Nephron (organoid): ENCODE measurements at regions not wholly inside any gene's neighbourhood (a gene's known extent, or its start where the extent isn't known, plus 50 kb on each side); places are given as distances from the start of the nearest gene placed in this dataset.

Experiments
- H3K27ac Mint-ChIP-seq, 3 experiments: 2 replicates each; pipeline ENCODE4 v1.8.0; 2020; ENCODE audit warnings: mixed read lengths in 3 of 3, mild to moderate bottlenecking in 2 of 3, moderate library complexity in 1 of 3
- H3K27me3 Mint-ChIP-seq: 2 replicates; pipeline ENCODE4 v1.8.0; 2021; ENCODE audit warnings: low read depth, mild to moderate bottlenecking, moderate library complexity, mixed read lengths
- H3K36me3 Mint-ChIP-seq: 2 replicates; pipeline ENCODE4 v1.8.0; 2020; ENCODE audit warnings: low read depth, mixed read lengths
- H3K4me1 Mint-ChIP-seq: 2 replicates; pipeline ENCODE4 v1.8.0; 2020; ENCODE audit warnings: mixed read lengths
- H3K4me3 Mint-ChIP-seq, 3 experiments: 2 replicates each; pipeline ENCODE4 v1.8.0; 2020; ENCODE audit warnings: mild to moderate bottlenecking in 3 of 3, mixed read lengths in 3 of 3, moderate library complexity in 2 of 3
- H3K9me3 Mint-ChIP-seq: 2 replicates; pipeline ENCODE4 v1.8.0; 2020; ENCODE audit warnings: mixed read lengths
- TF ChIP-seq, protein P1 (sequence below), 3 experiments: fragments of 200-600 bp; sonication (generic); IDR thresholded peaks; one replicate each; pipeline ENCODE4 v1.5.0; 2021; ENCODE audit warnings: antibody characterized with exemption in 3 of 3; ENCODE audit not compliant: unreplicated experiment in 3 of 3

DNA sequence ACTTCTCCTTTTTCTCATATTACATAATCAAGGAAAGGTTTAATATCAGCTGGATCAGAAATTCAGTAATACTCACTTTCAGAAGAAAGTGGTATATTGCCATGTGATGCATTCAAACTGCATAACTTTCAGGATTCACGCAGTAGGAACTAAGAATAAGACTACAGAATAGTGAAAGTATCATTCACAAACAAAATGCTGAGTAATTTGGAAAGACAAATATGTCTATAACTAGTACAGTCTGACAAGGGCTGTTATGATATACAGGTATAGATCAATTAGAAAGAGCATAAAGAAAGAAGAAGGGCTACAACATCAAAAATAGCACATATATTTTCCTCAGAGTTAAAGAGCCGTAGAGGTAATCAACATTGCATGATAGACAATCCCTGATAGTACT, 871.5 kb upstream of the TMPRSS15 start:
- no peaks in the 10 kb centered on the region for H3K27me3 Mint-ChIP-seq
- peaks cover 15% of the 10 kb centered on the region for H3K4me1 Mint-ChIP-seq
- no peak overlapping the region for H3K27ac Mint-ChIP-seq
- H3K9me3 Mint-ChIP-seq, result no peaks in the 10 kb centered on the region
- H3K36me3 Mint-ChIP-seq, result no peaks in the 10 kb centered on the region
- no peak overlapping the region for H3K4me3 Mint-ChIP-seq
- TF ChIP-seq, protein P1, sequence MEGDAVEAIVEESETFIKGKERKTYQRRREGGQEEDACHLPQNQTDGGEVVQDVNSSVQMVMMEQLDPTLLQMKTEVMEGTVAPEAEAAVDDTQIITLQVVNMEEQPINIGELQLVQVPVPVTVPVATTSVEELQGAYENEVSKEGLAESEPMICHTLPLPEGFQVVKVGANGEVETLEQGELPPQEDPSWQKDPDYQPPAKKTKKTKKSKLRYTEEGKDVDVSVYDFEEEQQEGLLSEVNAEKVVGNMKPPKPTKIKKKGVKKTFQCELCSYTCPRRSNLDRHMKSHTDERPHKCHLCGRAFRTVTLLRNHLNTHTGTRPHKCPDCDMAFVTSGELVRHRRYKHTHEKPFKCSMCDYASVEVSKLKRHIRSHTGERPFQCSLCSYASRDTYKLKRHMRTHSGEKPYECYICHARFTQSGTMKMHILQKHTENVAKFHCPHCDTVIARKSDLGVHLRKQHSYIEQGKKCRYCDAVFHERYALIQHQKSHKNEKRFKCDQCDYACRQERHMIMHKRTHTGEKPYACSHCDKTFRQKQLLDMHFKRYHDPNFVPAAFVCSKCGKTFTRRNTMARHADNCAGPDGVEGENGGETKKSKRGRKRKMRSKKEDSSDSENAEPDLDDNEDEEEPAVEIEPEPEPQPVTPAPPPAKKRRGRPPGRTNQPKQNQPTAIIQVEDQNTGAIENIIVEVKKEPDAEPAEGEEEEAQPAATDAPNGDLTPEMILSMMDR (IDR thresholded peaks at IDR 0.05; ENCODE audit: unreplicated experiment in 3 of 3), result no peak

DNA sequence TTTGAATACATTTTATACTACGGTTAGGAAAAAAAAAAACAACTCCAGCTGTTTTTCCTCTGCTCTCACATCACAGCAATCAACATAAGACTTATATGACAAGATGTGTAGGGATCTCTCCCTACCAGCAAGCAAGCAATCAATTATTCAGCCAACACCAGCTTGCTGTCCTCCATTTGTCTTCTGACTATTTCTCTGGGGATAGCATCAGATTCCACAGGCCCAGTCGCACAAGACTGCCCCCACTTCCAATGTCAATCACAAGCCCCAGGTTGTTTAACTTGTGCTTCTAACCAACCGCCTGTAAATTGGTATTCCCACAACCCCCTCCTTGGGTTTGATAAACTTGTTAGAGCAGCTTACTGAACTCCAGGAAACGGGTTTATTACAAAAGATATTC, 873.1 kb upstream of the TMPRSS15 start:
- TF ChIP-seq, protein P1 (IDR thresholded peaks at IDR 0.05; ENCODE audit: unreplicated experiment in 3 of 3), result no peak
- Mint-ChIP-seq H3K9me3 (no peaks in the 10 kb centered on the region), H3K4me1 (peaks cover 15% of the 10 kb centered on the region), H3K27me3 (no peaks in the 10 kb centered on the region), H3K36me3 (no peaks in the 10 kb centered on the region), H3K4me3 (no peak overlapping the region), H3K27ac (peak overlapping the region in 1 of 3 experiments; percentile 35)

DNA sequence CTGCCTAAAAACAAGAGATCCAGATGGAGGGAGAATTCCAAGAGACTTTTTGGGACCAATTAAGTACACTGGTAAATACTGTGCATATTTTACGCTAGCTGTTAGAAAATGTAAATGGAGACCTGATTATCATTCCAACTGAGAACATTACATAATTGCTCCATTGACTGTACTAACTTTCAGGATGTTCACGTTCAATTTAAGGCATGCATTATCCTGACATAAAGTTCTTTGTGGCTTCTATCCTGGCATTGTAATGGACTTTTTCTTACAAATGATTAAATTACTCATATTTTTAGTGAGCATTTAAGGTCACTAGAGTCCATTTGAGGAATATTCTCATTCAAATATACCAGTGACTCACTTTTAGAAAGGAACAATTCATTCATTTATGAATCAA, 883.3 kb upstream of the TMPRSS15 start:
- no peak overlapping the region for H3K4me3 Mint-ChIP-seq
- no peak overlapping the region for H3K27ac Mint-ChIP-seq
- TF ChIP-seq, protein P1 (IDR thresholded peaks at IDR 0.05; ENCODE audit: unreplicated experiment in 3 of 3), result no peak
- no peaks in the 10 kb centered on the region for H3K4me1 Mint-ChIP-seq
- no peaks in the 10 kb centered on the region for H3K9me3 Mint-ChIP-seq
- H3K36me3 Mint-ChIP-seq, result no peaks in the 10 kb centered on the region
- H3K27me3 Mint-ChIP-seq, result peaks cover 9% of the 10 kb centered on the region

DNA sequence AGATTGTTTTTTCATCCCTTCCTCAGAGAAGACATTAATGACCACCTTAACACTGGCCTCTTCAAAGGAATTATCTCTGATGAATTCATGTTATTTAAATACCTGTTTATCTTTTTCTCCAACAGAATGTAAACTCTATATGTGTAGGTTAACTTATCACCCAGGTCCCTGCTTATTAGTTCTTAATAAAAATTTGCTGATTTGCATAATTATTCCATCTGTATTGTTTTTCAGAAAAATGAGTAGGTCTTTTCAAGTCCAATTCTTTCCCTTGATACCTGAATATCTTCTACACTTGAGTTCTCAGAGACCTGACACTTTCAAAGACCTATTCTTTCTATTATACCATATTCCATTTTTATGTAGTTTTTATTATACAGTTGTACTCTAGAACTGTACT, 886.7 kb upstream of the TMPRSS15 start:
- Mint-ChIP-seq H3K9me3 (peaks cover 11% of the 10 kb centered on the region), H3K4me3 (no peak overlapping the region), H3K4me1 (no peaks in the 10 kb centered on the region), H3K36me3 (no peaks in the 10 kb centered on the region), H3K27ac (no peak overlapping the region), H3K27me3 (peaks cover 4% of the 10 kb centered on the region)
- TF ChIP-seq, protein P1 (IDR thresholded peaks at IDR 0.05; ENCODE audit: unreplicated experiment in 3 of 3), result no peak

- Mint-ChIP-seq H3K36me3 (no peaks in the 10 kb centered on the region), H3K4me1 (peaks cover 7% of the 10 kb centered on the region), H3K27me3 (no peaks in the 10 kb centered on the region), H3K4me3 (no peak overlapping the region), H3K27ac (no peak overlapping the region), H3K9me3 (peaks cover 7% of the 10 kb centered on the region)
- TF ChIP-seq, protein P1 (IDR thresholded peaks at IDR 0.05; ENCODE audit: unreplicated experiment in 3 of 3), result no peak
These were observed 916.7 kb upstream of the TMPRSS15 start for GRCh38 chr21:19320291-19320690.

DNA sequence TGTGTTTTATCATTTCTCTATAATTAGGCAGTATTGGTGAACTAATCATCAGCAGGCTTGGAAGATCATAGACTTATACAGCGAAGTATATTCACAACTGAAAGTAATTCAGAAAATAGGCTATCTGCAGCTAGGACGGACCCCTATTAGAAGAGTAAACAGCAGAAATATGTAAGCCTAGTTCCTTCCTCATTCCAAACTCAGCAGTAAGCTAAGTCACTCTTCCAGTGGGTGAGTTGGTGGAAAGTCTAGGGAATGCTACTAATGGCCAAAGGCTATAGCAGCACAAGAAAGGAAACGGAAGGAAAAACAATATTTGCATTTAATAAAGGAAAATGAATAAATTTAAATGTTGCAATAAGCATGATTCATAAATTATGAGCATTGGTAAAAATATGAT, 918.1 kb upstream of the TMPRSS15 start:
- H3K36me3 Mint-ChIP-seq, result no peaks in the 10 kb centered on the region
- peaks cover 18% of the 10 kb centered on the region for H3K4me1 Mint-ChIP-seq
- no peak overlapping the region for H3K27ac Mint-ChIP-seq
- no peak overlapping the region for H3K4me3 Mint-ChIP-seq
- TF ChIP-seq, protein P1 (IDR thresholded peaks at IDR 0.05; ENCODE audit: unreplicated experiment in 3 of 3), result no peak
- no peaks in the 10 kb centered on the region for H3K9me3 Mint-ChIP-seq
- no peaks in the 10 kb centered on the region for H3K27me3 Mint-ChIP-seq
